Thymus (tissue), 11 donors: ENCODE measurements at regions not wholly inside any gene's neighbourhood (a gene's known extent, or its start where the extent isn't known, plus 50 kb on each side); places are given as distances from the start of the nearest gene placed in this dataset.
"Not testable (repeated sequence)": the region's sequence is repeated elsewhere in the genome, so short reads cannot be mapped to it uniquely, and the experiment has no call there.

Experiments
- DNase-seq, 9 donors: peaks; one replicate each; pipeline ENCODE4 v3.0.0-alpha.2; 2013; ENCODE audit warnings: low spot score in 9 of 9, low read depth in 6 of 9, missing footprints in 1 of 9
- H3K27ac ChIP-seq, 2 donors: one replicate each; pipeline ENCODE4 v1.5.1; 2013; ENCODE audit warnings: control low read depth in 1 of 2, low read depth in 1 of 2, low read length in 1 of 2, mild to moderate bottlenecking in 1 of 2, moderate library complexity in 1 of 2
- H3K27me3 ChIP-seq, 2 donors: one replicate each; pipeline ENCODE4 v1.5.1; 2013; ENCODE audit warnings: low read length in 1 of 2; ENCODE audit not compliant: control insufficient read depth in 2 of 2, insufficient read depth in 1 of 2
- H3K36me3 ChIP-seq, 2 donors: one replicate each; pipeline ENCODE4 v1.5.1; 2013; ENCODE audit warnings: low read length in 1 of 2, mild to moderate bottlenecking in 1 of 2, moderate library complexity in 1 of 2; ENCODE audit not compliant: control insufficient read depth in 2 of 2, insufficient read depth in 2 of 2
- H3K4me1 ChIP-seq, 2 donors: one replicate each; pipeline ENCODE4 v1.5.1; 2013; ENCODE audit warnings: low read length in 2 of 2; ENCODE audit not compliant: control insufficient read depth in 2 of 2, insufficient read depth in 2 of 2
- H3K4me3 ChIP-seq, 2 donors: one replicate each; pipeline ENCODE4 v1.5.1; 2013; ENCODE audit warnings: low read length in 2 of 2, control low read depth in 1 of 2, mild to moderate bottlenecking in 1 of 2
- H3K9me3 ChIP-seq, 2 donors: one replicate each; pipeline ENCODE4 v1.5.1; 2013; ENCODE audit warnings: low read length in 1 of 2, mild to moderate bottlenecking in 1 of 2; ENCODE audit not compliant: control insufficient read depth in 2 of 2, insufficient read depth in 1 of 2
- WGBS: extraction: QIAGEN DNeasy Blood & Tissue Kit; methylation state at CpG from one replicate; pipeline ENCODE4 v1.1.7; 2013; 5-methylcytosine and 5-hydroxymethylcytosine counted together
- donor health status: healthy.

DNA sequence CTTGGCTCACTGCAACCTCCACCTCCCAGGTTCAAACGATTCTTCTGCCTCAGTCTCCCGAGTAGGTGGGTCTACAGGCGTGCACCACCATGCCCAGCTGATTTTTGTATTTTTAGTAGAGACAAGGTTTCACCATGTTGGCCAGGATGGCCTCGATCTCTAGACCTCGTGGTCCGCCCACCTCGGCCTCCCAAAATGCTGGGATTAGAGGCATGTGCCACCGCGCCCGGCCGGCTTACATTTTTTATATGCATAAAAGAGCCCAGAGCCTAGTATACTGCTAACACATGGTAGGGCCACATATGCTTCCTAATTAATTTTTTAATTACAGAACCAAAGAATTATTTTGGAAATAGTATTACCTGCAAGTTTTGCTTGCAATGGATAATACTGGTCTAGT is 1325.4 kb downstream of the PLA2G4A start:
- Histone ChIP-seq H3K4me1 (no peaks in the 10 kb centered on the region), H3K27ac (no peak overlapping the region), H3K4me3 (no peak overlapping the region), H3K9me3 (no peaks in the 10 kb centered on the region), H3K27me3 (no peaks in the 10 kb centered on the region), H3K36me3 (no peaks in the 10 kb centered on the region)
- 95% methylated on average over 11 of the region's 11 CpGs for WGBS
- no peak for DNase-seq

DNA sequence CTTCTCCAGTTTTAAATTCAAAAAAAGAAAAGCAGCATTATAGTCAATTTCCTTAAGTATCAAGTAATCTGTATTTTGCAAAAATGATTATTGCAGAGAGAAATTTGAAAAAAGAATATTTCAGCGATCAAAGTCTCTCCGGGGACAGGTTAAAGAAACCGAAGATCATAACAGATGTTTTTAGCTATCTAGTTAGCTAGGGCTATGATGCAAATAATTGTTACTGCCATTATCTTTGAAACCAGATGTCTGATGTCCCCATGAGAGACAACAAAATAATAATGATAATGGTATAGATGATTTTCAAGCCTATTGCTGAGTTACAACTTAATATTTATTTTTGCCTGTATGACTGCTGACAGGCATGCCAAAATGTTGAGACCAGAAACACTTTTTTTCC is 1326.0 kb downstream of the PLA2G4A start:
- Histone ChIP-seq H3K36me3 (no peaks in the 10 kb centered on the region), H3K27ac (no peak overlapping the region), H3K9me3 (no peaks in the 10 kb centered on the region), H3K4me1 (no peaks in the 10 kb centered on the region), H3K4me3 (no peak overlapping the region), H3K27me3 (no peaks in the 10 kb centered on the region)
- no peak for DNase-seq
- WGBS, result 77% methylated on average over 3 of the region's 3 CpGs

DNA sequence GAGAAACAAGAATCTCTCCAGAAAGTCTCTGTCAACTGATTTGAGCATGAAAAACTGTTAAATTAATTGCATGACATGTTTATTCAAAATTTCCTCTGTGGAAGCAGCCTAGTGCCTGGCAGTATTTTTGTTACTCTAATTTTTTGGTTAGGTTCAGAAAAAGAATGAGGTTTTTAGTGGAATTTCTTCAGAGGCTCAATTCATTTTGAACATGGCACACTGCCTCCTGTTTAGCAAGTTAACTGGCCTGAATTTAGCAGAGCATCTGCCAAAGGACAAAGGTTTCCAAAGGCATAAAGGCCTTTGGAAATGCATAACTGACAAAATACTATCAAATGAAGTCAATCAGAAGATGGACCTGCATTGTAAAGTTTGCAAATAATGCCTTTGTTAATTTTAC is 1326.5 kb downstream of the PLA2G4A start:
- H3K4me1 ChIP-seq, result no peaks in the 10 kb centered on the region
- H3K4me3 ChIP-seq, result no peak overlapping the region
- H3K36me3 ChIP-seq, result no peaks in the 10 kb centered on the region
- no peaks in the 10 kb centered on the region for H3K27me3 ChIP-seq
- H3K27ac ChIP-seq, result no peak overlapping the region
- no peaks in the 10 kb centered on the region for H3K9me3 ChIP-seq
- no peak for DNase-seq

DNA sequence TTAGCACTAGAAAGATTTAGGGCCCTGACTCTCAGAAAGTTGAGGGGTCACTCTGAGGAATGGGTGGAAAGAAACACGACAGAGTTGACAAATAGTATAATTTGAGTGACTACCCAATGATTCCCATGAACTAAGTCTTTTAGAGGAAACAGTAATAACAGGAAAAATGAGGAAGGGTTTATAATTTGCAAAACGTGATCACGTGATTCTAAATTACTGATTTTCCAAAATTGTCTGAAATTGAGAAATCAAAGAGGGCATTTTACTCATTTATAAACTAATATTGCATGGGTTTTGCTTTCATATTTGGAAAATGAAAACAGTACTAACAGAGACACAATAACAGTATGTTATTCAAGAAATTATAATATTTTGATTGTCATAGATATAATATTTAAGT is 1335.7 kb downstream of the PLA2G4A start:
- H3K9me3 ChIP-seq, result no peaks in the 10 kb centered on the region
- no peak for DNase-seq
- 88% methylated on average over 3 of the region's 3 CpGs for WGBS
- H3K4me1 ChIP-seq, result no peaks in the 10 kb centered on the region
- no peaks in the 10 kb centered on the region for H3K27me3 ChIP-seq
- H3K27ac ChIP-seq, result no peak overlapping the region
- no peaks in the 10 kb centered on the region for H3K36me3 ChIP-seq
- H3K4me3 ChIP-seq, result no peak overlapping the region

DNA sequence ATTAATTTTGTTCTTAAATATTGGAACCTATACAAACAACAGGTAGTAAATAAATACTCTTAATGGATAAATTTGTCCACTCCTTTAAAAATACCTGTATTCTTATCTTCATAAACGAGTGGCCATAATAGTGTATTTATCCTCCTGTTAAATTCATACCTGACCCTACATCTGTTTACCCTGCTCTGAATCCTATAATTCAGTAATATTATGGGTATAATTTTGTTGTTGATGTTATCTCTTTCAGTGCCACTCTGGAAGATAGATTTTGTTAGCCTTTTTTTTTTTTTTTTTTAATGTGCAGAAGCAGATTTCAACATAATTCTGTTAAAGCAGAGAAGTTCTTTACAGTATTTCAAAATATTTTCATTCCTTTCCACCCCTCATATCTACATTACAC is 1337.9 kb downstream of the PLA2G4A start:
- no peaks in the 10 kb centered on the region for H3K9me3 ChIP-seq
- no peak overlapping the region for H3K27ac ChIP-seq
- WGBS, result 89% methylated on average over 1 of the region's 1 CpG

DNA sequence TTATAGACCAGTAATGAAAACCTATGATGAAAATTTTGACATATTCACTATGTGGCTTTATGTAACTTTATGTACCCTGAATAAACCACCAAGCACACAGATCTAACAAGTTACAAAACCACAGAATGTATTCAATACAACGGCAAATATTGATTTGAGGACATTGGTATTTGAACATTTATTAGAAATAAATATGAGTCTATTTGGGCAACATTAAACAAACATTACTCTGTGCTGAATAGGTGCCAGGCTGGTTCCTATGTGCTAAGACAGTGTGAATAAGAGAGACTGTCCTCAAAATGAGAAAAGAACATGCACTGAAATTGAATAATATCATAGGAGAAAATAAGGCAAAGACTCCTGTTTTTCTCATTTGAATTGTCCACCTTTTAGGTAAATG is 1341.2 kb downstream of the PLA2G4A start:
- no peak for DNase-seq
- no peaks in the 10 kb centered on the region for H3K36me3 ChIP-seq
- H3K27ac ChIP-seq, result no peak overlapping the region
- no peak overlapping the region for H3K4me3 ChIP-seq
- H3K4me1 ChIP-seq, result no peaks in the 10 kb centered on the region
- H3K9me3 ChIP-seq, result no peaks in the 10 kb centered on the region
- WGBS, result 95% methylated on average over 1 of the region's 1 CpG
- no peaks in the 10 kb centered on the region for H3K27me3 ChIP-seq

More for the DNA sequence above, 1337.9 kb downstream of the PLA2G4A start:
- no peaks in the 10 kb centered on the region for H3K27me3 ChIP-seq
- H3K36me3 ChIP-seq, result no peaks in the 10 kb centered on the region
- H3K4me3 ChIP-seq, result no peak overlapping the region
- no peak for DNase-seq
- no peaks in the 10 kb centered on the region for H3K4me1 ChIP-seq

DNA sequence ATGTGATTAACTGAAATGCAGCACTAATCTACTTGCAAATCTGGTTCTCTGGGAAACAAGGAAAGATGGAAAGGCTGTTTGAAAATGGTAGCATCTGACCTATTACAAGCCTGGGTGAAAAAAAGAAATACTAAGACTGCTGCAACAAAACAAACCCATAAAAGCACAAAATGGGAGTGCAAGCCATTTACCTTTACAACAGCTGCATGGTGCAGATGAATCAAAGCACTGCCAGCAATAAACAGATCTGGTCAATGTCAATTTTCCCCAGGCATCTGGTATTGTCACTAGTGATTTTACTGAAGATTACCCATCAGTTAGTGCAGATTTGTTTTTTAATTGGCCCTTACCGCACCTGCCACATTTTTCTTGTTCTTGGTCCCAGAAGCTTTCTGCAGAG is 1341.7 kb downstream of the PLA2G4A start:
- no peaks in the 10 kb centered on the region for H3K36me3 ChIP-seq
- no peaks in the 10 kb centered on the region for H3K9me3 ChIP-seq
- no peak overlapping the region for H3K4me3 ChIP-seq
- no peak for DNase-seq
- no peak overlapping the region for H3K27ac ChIP-seq
- no peaks in the 10 kb centered on the region for H3K27me3 ChIP-seq
- WGBS, result 97% methylated on average over 1 of the region's 1 CpG
- H3K4me1 ChIP-seq, result no peaks in the 10 kb centered on the region

DNA sequence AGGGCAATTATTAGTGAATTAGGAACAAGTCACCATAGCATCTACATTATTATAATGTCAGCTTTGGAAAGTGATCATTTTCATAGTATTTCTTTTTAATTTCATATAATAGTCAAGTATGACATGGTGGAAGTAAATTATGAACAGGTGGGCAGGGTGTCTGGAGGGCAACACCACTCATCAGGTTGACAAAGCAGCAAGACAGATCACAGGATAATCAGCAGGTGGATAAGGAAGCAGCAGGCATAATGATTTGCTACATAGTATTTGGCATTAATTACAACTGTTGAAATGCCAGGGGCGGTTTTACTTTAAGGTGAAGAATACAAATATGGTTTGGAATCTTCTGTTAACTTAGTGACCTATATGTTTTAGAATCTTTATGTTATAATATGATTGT is 1342.2 kb downstream of the PLA2G4A start:
- no peak overlapping the region for H3K4me3 ChIP-seq
- WGBS, result 87% methylated on average over 1 of the region's 1 CpG
- no peaks in the 10 kb centered on the region for H3K9me3 ChIP-seq
- no peaks in the 10 kb centered on the region for H3K36me3 ChIP-seq
- H3K4me1 ChIP-seq, result no peaks in the 10 kb centered on the region
- no peaks in the 10 kb centered on the region for H3K27me3 ChIP-seq
- no peak overlapping the region for H3K27ac ChIP-seq
- no peak for DNase-seq

DNA sequence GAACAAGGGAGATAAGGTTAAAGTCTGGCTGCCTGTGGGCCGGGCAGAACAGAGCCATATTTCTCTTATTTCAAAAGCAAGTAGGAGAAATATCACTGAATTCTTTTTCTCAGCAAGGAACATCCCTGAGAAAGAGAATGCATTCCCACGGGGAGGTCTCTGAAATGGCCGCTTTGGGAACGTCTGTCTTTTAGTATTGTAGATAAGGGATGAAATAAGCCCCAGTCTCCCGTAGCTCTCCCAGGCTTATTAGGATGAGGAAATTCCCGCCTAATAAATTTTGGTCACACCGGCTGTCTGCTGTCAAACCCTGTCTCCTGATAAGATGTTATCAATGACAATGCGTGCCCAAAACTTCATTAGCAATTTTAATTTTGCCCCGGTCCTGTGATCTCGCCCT is 1353.3 kb downstream of the PLA2G4A start:
- H3K4me3 ChIP-seq, H3K27ac ChIP-seq, DNase-seq, H3K36me3 ChIP-seq, H3K4me1 ChIP-seq, H3K27me3 ChIP-seq, H3K9me3 ChIP-seq: not testable (repeated sequence)
- 91% methylated on average over 10 of the region's 10 CpGs for WGBS

DNA sequence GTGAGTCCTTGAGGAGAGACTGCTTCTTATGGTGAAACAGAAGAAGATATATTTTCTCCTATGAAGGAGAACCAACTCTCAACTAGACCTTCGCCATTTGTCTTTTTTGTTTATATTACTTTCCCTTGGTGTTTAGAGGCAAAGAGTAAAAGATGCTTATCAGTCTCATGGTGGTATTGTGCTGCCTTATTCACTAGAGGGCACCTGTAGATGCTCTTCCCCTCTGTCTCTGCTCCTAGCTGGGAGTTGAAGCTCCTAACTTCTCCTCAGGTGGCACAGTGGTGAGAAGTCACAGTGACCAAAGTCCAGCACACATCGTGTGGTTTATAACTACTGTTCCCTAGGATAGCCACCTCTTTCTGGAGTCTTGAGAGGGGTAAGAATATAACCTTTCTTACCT is 1359.6 kb downstream of the PLA2G4A start:
- Histone ChIP-seq H3K27me3 (no peaks in the 10 kb centered on the region), H3K4me1 (no peaks in the 10 kb centered on the region), H3K4me3 (no peak overlapping the region), H3K9me3 (no peaks in the 10 kb centered on the region), H3K36me3 (no peaks in the 10 kb centered on the region), H3K27ac (no peak overlapping the region)
- WGBS, result 88% methylated on average over 2 of the region's 2 CpGs
- DNase-seq, result no peak
